ENCODE measurements at regions not wholly inside any gene's neighbourhood (a gene's known extent, or its start where the extent isn't known, plus 50 kb on each side); places are given as distances from the start of the nearest gene placed in this dataset.

GRCh38 chr2:215751911-215752272, 261.5 kb downstream of the MREG start:
- peak overlapping the region; percentile 12 for H3K27ac Mint-ChIP-seq (ENCODE audit: unreplicated experiment)
- no peak for TF ChIP-seq CTCF (IDR thresholded peaks at IDR 0.05)

GRCh38 chr2:215751200-215751910, 262.0 kb downstream of the MREG start:
- no peak overlapping the region for H3K4me3 Mint-ChIP-seq (ENCODE audit: unreplicated experiment)
- no peaks in the 10 kb centered on the region for H3K27me3 Mint-ChIP-seq (ENCODE audit: unreplicated experiment)
- H3K27ac Mint-ChIP-seq (ENCODE audit: unreplicated experiment), result peak overlapping the region; percentile 12
- DNase-seq (ENCODE audit: extremely low spot score, unreplicated experiment), result no peak
- H3K36me3 Mint-ChIP-seq (ENCODE audit: unreplicated experiment), result no peaks in the 10 kb centered on the region
- no peak for TF ChIP-seq CTCF (IDR thresholded peaks at IDR 0.05)
- peaks cover 38% of the 10 kb centered on the region for H3K4me1 Mint-ChIP-seq (ENCODE audit: unreplicated experiment)
- no peaks in the 10 kb centered on the region for H3K9me3 Mint-ChIP-seq (ENCODE audit: unreplicated experiment)

More at GRCh38 chr2:215751911-215752272, 261.5 kb downstream of the MREG start:
- Mint-ChIP-seq H3K36me3 (ENCODE audit: unreplicated experiment) (no peaks in the 10 kb centered on the region), H3K4me1 (ENCODE audit: unreplicated experiment) (peaks cover 39% of the 10 kb centered on the region), H3K9me3 (ENCODE audit: unreplicated experiment) (no peaks in the 10 kb centered on the region), H3K4me3 (ENCODE audit: unreplicated experiment) (no peak overlapping the region), H3K27me3 (ENCODE audit: unreplicated experiment) (no peaks in the 10 kb centered on the region)
- no peak for DNase-seq (ENCODE audit: extremely low spot score, unreplicated experiment)

GRCh38 chr2:215750763-215751162, 262.6 kb downstream of the MREG start:
- H3K9me3 Mint-ChIP-seq (ENCODE audit: unreplicated experiment), result no peaks in the 10 kb centered on the region
- H3K36me3 Mint-ChIP-seq (ENCODE audit: unreplicated experiment), result no peaks in the 10 kb centered on the region
- H3K4me1 Mint-ChIP-seq (ENCODE audit: unreplicated experiment), result peaks cover 32% of the 10 kb centered on the region
- DNase-seq (ENCODE audit: extremely low spot score, unreplicated experiment), result no peak
- no peak overlapping the region for H3K27ac Mint-ChIP-seq (ENCODE audit: unreplicated experiment)
- no peaks in the 10 kb centered on the region for H3K27me3 Mint-ChIP-seq (ENCODE audit: unreplicated experiment)
- no peak overlapping the region for H3K4me3 Mint-ChIP-seq (ENCODE audit: unreplicated experiment)
- no peak for TF ChIP-seq CTCF (IDR thresholded peaks at IDR 0.05)

- Mint-ChIP-seq H3K27me3 (ENCODE audit: unreplicated experiment) (no peaks in the 10 kb centered on the region), H3K4me3 (ENCODE audit: unreplicated experiment) (no peak overlapping the region), H3K36me3 (ENCODE audit: unreplicated experiment) (no peaks in the 10 kb centered on the region), H3K4me1 (ENCODE audit: unreplicated experiment) (peaks cover 30% of the 10 kb centered on the region), H3K9me3 (ENCODE audit: unreplicated experiment) (no peaks in the 10 kb centered on the region), H3K27ac (ENCODE audit: unreplicated experiment) (no peak overlapping the region)
- TF ChIP-seq CTCF (IDR thresholded peaks at IDR 0.05), result no peak
- DNase-seq (ENCODE audit: extremely low spot score, unreplicated experiment), result no peak
These were observed 264.0 kb downstream of the MREG start for GRCh38 chr2:215749092-215749957.

- DNase-seq (ENCODE audit: extremely low spot score, unreplicated experiment), result no peak
- TF ChIP-seq CTCF (IDR thresholded peaks at IDR 0.05), result no peak
These were observed 264.9 kb downstream of the MREG start for GRCh38 chr2:215748446-215748845.

More at GRCh38 chr2:215748446-215748845, 264.9 kb downstream of the MREG start:
- H3K4me3 Mint-ChIP-seq (ENCODE audit: unreplicated experiment), result no peak overlapping the region
- no peaks in the 10 kb centered on the region for H3K36me3 Mint-ChIP-seq (ENCODE audit: unreplicated experiment)
- peaks cover 26% of the 10 kb centered on the region for H3K4me1 Mint-ChIP-seq (ENCODE audit: unreplicated experiment)
- H3K9me3 Mint-ChIP-seq (ENCODE audit: unreplicated experiment), result no peaks in the 10 kb centered on the region
- H3K27me3 Mint-ChIP-seq (ENCODE audit: unreplicated experiment), result no peaks in the 10 kb centered on the region
- H3K27ac Mint-ChIP-seq (ENCODE audit: unreplicated experiment), result no peak overlapping the region
